IPS-20b (cell line): ENCODE measurements at regions not wholly inside any gene's neighbourhood (a gene's known extent, or its start where the extent isn't known, plus 50 kb on each side); places are given as distances from the start of the nearest gene placed in this dataset.

Experiments
- H3K27ac ChIP-seq: one replicate; pipeline ENCODE4 v1.5.1; 2013; ENCODE audit warnings: low read length
- H3K27me3 ChIP-seq: 2 replicates; pipeline ENCODE4 v1.6.1; 2013; ENCODE audit warnings: mild to moderate bottlenecking, low read length, inconsistent platforms; ENCODE audit not compliant: insufficient read depth
- H3K36me3 ChIP-seq: 2 replicates; pipeline ENCODE4 v1.6.1; 2013; ENCODE audit warnings: low read depth, mild to moderate bottlenecking, inconsistent platforms, low read length, moderate library complexity; ENCODE audit not compliant: insufficient read depth
- H3K4me1 ChIP-seq: 2 replicates; pipeline ENCODE4 v1.6.1; 2013; ENCODE audit warnings: mild to moderate bottlenecking, control low read depth, inconsistent platforms, low read length, moderate library complexity; ENCODE audit not compliant: insufficient read depth
- H3K4me3 ChIP-seq: 2 replicates; pipeline ENCODE4 v1.5.1; 2013; ENCODE audit warnings: mild to moderate bottlenecking, low read length, inconsistent platforms
- H3K9ac ChIP-seq: 2 replicates; pipeline ENCODE4 v1.6.1; 2013; ENCODE audit warnings: low read depth, mild to moderate bottlenecking, inconsistent platforms, low read length, moderate library complexity
- H3K9me3 ChIP-seq: 2 replicates; pipeline ENCODE4 v1.6.1; 2013; ENCODE audit warnings: mild to moderate bottlenecking, low read depth, low read length, inconsistent platforms; ENCODE audit not compliant: insufficient read depth

DNA sequence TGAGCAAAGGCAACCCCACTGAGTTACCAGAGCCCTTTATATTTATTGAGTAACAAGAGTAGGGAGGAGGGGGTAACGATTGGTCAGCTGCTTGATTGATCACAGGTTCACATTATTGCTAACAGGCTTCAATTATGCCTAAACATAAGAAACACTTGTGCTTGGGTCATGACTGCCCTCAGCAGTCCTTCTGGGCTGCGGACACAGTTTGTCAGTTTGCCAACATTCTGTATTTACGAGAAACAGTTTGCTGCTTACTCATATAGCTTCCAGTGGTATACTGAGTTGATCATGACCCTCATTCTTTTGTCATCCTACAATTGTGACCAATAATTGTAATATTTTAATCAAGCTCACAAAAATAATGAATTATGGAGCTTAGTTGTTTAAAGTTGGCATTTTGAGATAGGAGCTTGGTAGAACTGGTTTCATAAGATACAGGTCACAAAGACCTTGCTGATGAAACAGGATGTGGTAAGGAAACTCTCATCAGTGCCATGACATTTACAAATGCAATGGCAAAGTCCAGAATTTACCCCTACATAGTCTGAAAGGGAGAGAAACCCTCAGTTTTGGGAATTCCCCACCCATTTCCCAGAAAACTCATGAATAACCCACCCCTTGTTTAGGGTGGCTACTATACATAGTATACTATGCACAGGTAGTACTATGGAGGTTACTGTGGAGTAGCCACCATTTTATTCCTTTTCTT, 1421.0 kb upstream of the FLRT2 start:
- Histone ChIP-seq H3K27ac (no peak overlapping the region), H3K9ac (no peak overlapping the region), H3K36me3 (no peaks in the 10 kb centered on the region), H3K9me3 (peaks cover 3% of the 10 kb centered on the region; the same call in 1 of the 2 replicates), H3K27me3 (no peaks in the 10 kb centered on the region), H3K4me3 (no peak overlapping the region), H3K4me1 (no peaks in the 10 kb centered on the region)

GRCh38 chr14:84112589-84112988, 1417.4 kb upstream of the FLRT2 start:
- no peaks in the 10 kb centered on the region for H3K4me1 ChIP-seq
- no peak overlapping the region for H3K4me3 ChIP-seq
- H3K9ac ChIP-seq, result no peak overlapping the region
- no peaks in the 10 kb centered on the region for H3K36me3 ChIP-seq
- H3K27me3 ChIP-seq, result no peaks in the 10 kb centered on the region
- H3K27ac ChIP-seq, result no peak overlapping the region
- no peaks in the 10 kb centered on the region for H3K9me3 ChIP-seq

- Histone ChIP-seq H3K27me3 (no peaks in the 10 kb centered on the region), H3K9me3 (no peaks in the 10 kb centered on the region), H3K4me3 (no peak overlapping the region), H3K36me3 (no peaks in the 10 kb centered on the region), H3K9ac (no peak overlapping the region), H3K27ac (no peak overlapping the region), H3K4me1 (no peaks in the 10 kb centered on the region)
Measured at GRCh38 chr14:84125676-84126075, 1404.3 kb upstream of the FLRT2 start.

DNA sequence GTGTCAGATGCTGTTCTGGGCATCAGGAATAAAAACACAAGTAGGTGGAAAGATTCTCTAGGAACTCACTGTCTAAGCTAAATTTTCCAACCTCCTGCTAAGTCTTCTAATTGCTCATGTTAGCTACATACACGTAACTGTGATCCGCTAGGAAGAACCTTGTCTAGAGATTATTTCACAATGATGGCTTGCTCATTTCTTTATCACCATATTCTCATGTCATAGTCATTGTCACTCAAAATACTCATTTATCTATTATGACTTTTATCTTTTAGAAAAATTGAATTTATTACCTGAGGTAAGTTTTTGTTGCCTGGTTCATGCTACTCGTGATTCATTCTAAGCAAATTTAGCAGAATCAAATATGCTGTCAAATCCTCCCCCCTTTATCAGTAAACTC, 1402.4 kb upstream of the FLRT2 start:
- H3K27me3 ChIP-seq, result no peaks in the 10 kb centered on the region
- H3K9me3 ChIP-seq, result no peaks in the 10 kb centered on the region
- H3K36me3 ChIP-seq, result no peaks in the 10 kb centered on the region
- no peak overlapping the region for H3K9ac ChIP-seq
- H3K4me1 ChIP-seq, result no peaks in the 10 kb centered on the region
- no peak overlapping the region for H3K27ac ChIP-seq
- H3K4me3 ChIP-seq, result no peak overlapping the region

DNA sequence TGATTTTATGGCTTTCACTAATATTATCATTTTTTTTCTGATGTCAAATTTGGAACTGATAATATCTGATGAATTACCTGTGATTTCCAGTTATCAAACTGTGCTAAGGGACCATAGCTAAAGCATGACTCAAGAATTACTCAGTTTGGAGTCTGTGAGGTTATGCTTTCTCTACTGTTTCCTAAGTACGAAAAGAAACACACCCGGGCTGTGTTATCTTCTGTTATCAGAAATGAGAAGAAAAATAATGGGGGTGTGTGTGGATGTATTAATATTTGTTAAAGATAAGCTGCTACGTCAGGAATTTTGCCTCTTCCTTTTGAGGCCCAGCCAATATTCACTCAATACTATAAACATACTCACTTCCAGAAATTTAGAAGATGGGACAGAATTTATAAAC, 1401.9 kb upstream of the FLRT2 start:
- H3K4me3 ChIP-seq, result no peak overlapping the region
- no peak overlapping the region for H3K9ac ChIP-seq
- H3K36me3 ChIP-seq, result no peaks in the 10 kb centered on the region
- H3K4me1 ChIP-seq, result no peaks in the 10 kb centered on the region
- H3K27me3 ChIP-seq, result no peaks in the 10 kb centered on the region
- H3K9me3 ChIP-seq, result no peaks in the 10 kb centered on the region
- no peak overlapping the region for H3K27ac ChIP-seq

DNA sequence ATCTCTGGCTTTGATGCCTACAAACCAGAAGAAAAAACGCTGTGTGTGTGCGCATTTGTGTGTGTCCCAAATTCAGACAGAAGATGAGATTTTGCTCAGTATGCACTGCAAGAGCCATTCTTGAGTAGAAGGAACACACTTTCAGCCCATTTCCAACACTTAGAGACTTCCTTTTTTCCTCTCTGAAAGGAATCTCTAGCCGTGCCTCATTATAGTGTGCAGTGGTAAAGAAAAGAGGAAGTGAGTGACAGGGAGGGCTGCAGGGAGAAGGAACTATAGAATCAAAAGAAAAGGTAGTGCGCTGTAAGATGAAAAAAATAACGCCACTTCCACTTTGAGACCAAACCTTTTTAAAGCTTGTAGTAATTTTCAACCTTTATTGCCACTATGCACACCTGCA, 1400.9 kb upstream of the FLRT2 start:
- no peaks in the 10 kb centered on the region for H3K27me3 ChIP-seq
- H3K36me3 ChIP-seq, result no peaks in the 10 kb centered on the region
- no peaks in the 10 kb centered on the region for H3K4me1 ChIP-seq
- no peak overlapping the region for H3K4me3 ChIP-seq
- H3K9me3 ChIP-seq, result no peaks in the 10 kb centered on the region
- H3K9ac ChIP-seq, result no peak overlapping the region
- H3K27ac ChIP-seq, result no peak overlapping the region

DNA sequence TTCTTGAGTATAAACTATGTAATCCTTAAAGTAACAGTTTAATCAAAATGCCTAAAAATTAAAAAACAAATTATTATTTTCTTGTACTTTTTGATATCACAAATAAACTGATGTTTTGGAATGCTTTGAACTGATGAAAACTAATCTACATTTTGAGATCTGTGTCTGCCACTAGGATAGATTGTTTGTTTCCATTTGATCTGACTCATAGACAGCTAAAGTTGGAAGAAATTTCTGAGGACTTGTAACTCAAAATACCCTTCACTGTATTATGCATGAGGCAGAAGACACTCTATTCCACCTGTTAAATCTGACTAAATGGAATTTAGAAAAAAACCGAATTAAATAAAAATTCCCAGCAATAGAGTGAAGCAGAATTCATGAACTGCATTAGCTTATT, 1400.0 kb upstream of the FLRT2 start:
- Histone ChIP-seq H3K36me3 (no peaks in the 10 kb centered on the region), H3K4me1 (no peaks in the 10 kb centered on the region), H3K4me3 (no peak overlapping the region), H3K9ac (no peak overlapping the region), H3K9me3 (no peaks in the 10 kb centered on the region), H3K27ac (no peak overlapping the region), H3K27me3 (no peaks in the 10 kb centered on the region)

GRCh38 chr14:84131924-84132323, 1398.0 kb upstream of the FLRT2 start:
- Histone ChIP-seq H3K36me3 (no peaks in the 10 kb centered on the region), H3K27ac (no peak overlapping the region), H3K4me1 (no peaks in the 10 kb centered on the region), H3K9ac (no peak overlapping the region), H3K27me3 (no peaks in the 10 kb centered on the region), H3K4me3 (no peak overlapping the region), H3K9me3 (no peaks in the 10 kb centered on the region)

- no peak overlapping the region for H3K9ac ChIP-seq
- no peaks in the 10 kb centered on the region for H3K4me1 ChIP-seq
- no peak overlapping the region for H3K27ac ChIP-seq
- H3K36me3 ChIP-seq, result no peaks in the 10 kb centered on the region
- no peaks in the 10 kb centered on the region for H3K9me3 ChIP-seq
- H3K27me3 ChIP-seq, result no peaks in the 10 kb centered on the region
- no peak overlapping the region for H3K4me3 ChIP-seq
Measured at GRCh38 chr14:84144166-84144565, 1385.8 kb upstream of the FLRT2 start.

- Histone ChIP-seq H3K9me3 (no peaks in the 10 kb centered on the region), H3K4me1 (no peaks in the 10 kb centered on the region), H3K9ac (no peak overlapping the region), H3K36me3 (no peaks in the 10 kb centered on the region), H3K4me3 (no peak overlapping the region), H3K27me3 (no peaks in the 10 kb centered on the region), H3K27ac (no peak overlapping the region)
Measured at GRCh38 chr14:84152452-84152851, 1377.5 kb upstream of the FLRT2 start.

GRCh38 chr14:84162633-84163032, 1367.3 kb upstream of the FLRT2 start:
- no peaks in the 10 kb centered on the region for H3K9me3 ChIP-seq
- no peak overlapping the region for H3K9ac ChIP-seq
- H3K4me1 ChIP-seq, result no peaks in the 10 kb centered on the region
- H3K4me3 ChIP-seq, result no peak overlapping the region
- no peaks in the 10 kb centered on the region for H3K36me3 ChIP-seq
- no peak overlapping the region for H3K27ac ChIP-seq
- no peaks in the 10 kb centered on the region for H3K27me3 ChIP-seq

DNA sequence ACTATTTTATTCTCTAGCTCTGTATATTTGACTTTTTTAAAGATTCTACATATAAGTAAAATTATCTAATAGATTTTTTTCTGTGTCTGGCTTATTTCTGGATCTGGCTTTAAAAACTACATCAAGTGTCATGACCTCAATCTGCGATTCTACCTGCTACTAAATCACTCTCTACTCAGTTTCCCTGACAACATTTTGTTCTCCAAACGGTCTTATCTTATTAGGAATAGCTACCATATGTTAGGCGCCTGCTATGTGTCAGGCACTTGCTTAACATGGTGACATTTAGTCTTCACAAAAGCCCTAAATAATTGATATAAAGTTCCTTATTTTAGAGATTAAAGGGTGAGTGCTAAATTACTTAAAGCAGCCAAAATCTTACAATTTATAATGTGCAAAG, 1362.9 kb upstream of the FLRT2 start:
- H3K27ac ChIP-seq, result no peak overlapping the region
- H3K9me3 ChIP-seq, result no peaks in the 10 kb centered on the region
- no peak overlapping the region for H3K9ac ChIP-seq
- no peaks in the 10 kb centered on the region for H3K4me1 ChIP-seq
- H3K4me3 ChIP-seq, result no peak overlapping the region
- H3K36me3 ChIP-seq, result no peaks in the 10 kb centered on the region
- H3K27me3 ChIP-seq, result no peaks in the 10 kb centered on the region
